PFSK-1 (cell line): ENCODE measurements at regions not wholly inside any gene's neighbourhood (a gene's known extent, or its start where the extent isn't known, plus 50 kb on each side); places are given as distances from the start of the nearest gene placed in this dataset.

ENCODE experiments used
- POLR2AphosphoS5 ChIP-seq: IDR thresholded peaks from 2 replicates; pipeline ENCODE4 v1.6.1; 2012; ENCODE audit warnings: low read depth, mild to moderate bottlenecking, control low read depth, low read length, moderate library complexity
- SIN3A ChIP-seq: IDR thresholded peaks from 2 replicates; pipeline ENCODE4 v1.6.1; 2012; ENCODE audit warnings: mild to moderate bottlenecking, low read length, moderate library complexity, borderline replicate concordance; ENCODE audit not compliant: insufficient read depth
- TAF1 ChIP-seq: IDR thresholded peaks from 2 replicates; pipeline ENCODE4 v1.6.1; 2012; ENCODE audit warnings: low read length, control low read depth, borderline replicate concordance; ENCODE audit not compliant: insufficient read depth
- TF ChIP-seq, protein P1 (sequence below), 2 experiments: IDR thresholded peaks; 2 replicates each; pipeline versions ENCODE4 v1.6.1 to v1.8.0; 2011 to 2012; ENCODE audit warnings: low read depth in 2 of 2, low read length in 2 of 2, control low read depth in 1 of 2, inconsistent platforms in 1 of 2, mild to moderate bottlenecking in 1 of 2, moderate library complexity in 1 of 2; ENCODE audit not compliant: insufficient read depth in 1 of 2

- TF ChIP-seq POLR2AphosphoS5 (no peak), SIN3A (no peak), TAF1 (no peak)
- TF ChIP-seq, protein P1, sequence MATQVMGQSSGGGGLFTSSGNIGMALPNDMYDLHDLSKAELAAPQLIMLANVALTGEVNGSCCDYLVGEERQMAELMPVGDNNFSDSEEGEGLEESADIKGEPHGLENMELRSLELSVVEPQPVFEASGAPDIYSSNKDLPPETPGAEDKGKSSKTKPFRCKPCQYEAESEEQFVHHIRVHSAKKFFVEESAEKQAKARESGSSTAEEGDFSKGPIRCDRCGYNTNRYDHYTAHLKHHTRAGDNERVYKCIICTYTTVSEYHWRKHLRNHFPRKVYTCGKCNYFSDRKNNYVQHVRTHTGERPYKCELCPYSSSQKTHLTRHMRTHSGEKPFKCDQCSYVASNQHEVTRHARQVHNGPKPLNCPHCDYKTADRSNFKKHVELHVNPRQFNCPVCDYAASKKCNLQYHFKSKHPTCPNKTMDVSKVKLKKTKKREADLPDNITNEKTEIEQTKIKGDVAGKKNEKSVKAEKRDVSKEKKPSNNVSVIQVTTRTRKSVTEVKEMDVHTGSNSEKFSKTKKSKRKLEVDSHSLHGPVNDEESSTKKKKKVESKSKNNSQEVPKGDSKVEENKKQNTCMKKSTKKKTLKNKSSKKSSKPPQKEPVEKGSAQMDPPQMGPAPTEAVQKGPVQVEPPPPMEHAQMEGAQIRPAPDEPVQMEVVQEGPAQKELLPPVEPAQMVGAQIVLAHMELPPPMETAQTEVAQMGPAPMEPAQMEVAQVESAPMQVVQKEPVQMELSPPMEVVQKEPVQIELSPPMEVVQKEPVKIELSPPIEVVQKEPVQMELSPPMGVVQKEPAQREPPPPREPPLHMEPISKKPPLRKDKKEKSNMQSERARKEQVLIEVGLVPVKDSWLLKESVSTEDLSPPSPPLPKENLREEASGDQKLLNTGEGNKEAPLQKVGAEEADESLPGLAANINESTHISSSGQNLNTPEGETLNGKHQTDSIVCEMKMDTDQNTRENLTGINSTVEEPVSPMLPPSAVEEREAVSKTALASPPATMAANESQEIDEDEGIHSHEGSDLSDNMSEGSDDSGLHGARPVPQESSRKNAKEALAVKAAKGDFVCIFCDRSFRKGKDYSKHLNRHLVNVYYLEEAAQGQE (IDR thresholded peaks at IDR 0.05; ENCODE audit: insufficient read depth in 1 of 2, low read depth in 2 of 2, low read length in 2 of 2), result no peak
These were observed 81.4 kb downstream of the TRIM29 start for GRCh38 chr11:120056301-120057027.
